H1 (cell line): ENCODE measurements at regions not wholly inside any gene's neighbourhood (a gene's known extent, or its start where the extent isn't known, plus 50 kb on each side); places are given as distances from the start of the nearest gene placed in this dataset.

ENCODE experiments used
- CTCF ChIA-PET: fragments of 300-600 bp; sonication (Branson Sonifier 250); formaldehyde crosslinking; loops from one replicate; lab custom pipeline; 2021; ENCODE audit not compliant: partially characterized antibody; lab: Charles Lee
- POLR2A ChIA-PET: fragments of 300-600 bp; sonication (Branson Sonifier 250); formaldehyde crosslinking; loops from one replicate; lab custom pipeline; 2021; ENCODE audit warnings: inconsistent platforms; ENCODE audit not compliant: partially characterized antibody; lab: Charles Lee
- DNase-seq, 2 experiments: peaks; one replicate each; pipeline versions ENCODE4 v3.0.0 to v3.0.0-alpha.2; 2010 to 2022; ENCODE audit warnings: low spot score in 2 of 2, low read depth in 1 of 2, mixed read lengths in 1 of 2
- FAIRE-seq: peaks from 2 replicates; lab custom pipeline; 2011; peaks lifted over from hg19 to GRCh38; lab: Jason Lieb, UNC
- H2AFZ ChIP-seq: 2 replicates; pipeline ENCODE4 v1.8.1; 2012; ENCODE audit warnings: low read length, inconsistent platforms
- H2AK5ac ChIP-seq: 2 replicates; pipeline ENCODE4 v1.6.1; 2013; ENCODE audit warnings: low read depth, low read length
- H2BK120ac ChIP-seq: replicated peaks from 2 replicates; pipeline ENCODE3; 2013; ENCODE audit warnings: low read depth, low read length, inconsistent platforms
- H2BK12ac ChIP-seq: 2 replicates; pipeline ENCODE4 v1.6.1; 2013; ENCODE audit warnings: low read depth, low read length
- H2BK15ac ChIP-seq: 2 replicates; pipeline ENCODE4 v1.6.1; 2013; ENCODE audit warnings: low read length
- H2BK20ac ChIP-seq: 2 replicates; pipeline ENCODE4 v1.6.1; 2013; ENCODE audit warnings: low read length
- H2BK5ac ChIP-seq: 2 replicates; pipeline ENCODE4 v1.6.1; 2013; ENCODE audit warnings: low read depth, low read length
- H3K14ac ChIP-seq: 2 replicates; pipeline ENCODE4 v1.6.1; 2013; ENCODE audit warnings: inconsistent platforms; ENCODE audit not compliant: insufficient read length
- H3K18ac ChIP-seq: 2 replicates; pipeline ENCODE4 v1.6.1; 2013; ENCODE audit warnings: low read length; ENCODE audit errors: extremely low read depth
- H3K23ac ChIP-seq: 2 replicates; pipeline ENCODE4 v1.6.1; 2013; ENCODE audit warnings: inconsistent platforms; ENCODE audit not compliant: insufficient read length
- H3K23me2 ChIP-seq: 2 replicates; pipeline ENCODE4 v1.6.1; 2013; ENCODE audit warnings: low read depth, low read length
- H3K27ac ChIP-seq: 2 replicates; pipeline ENCODE4 v1.6.1; 2011; ENCODE audit warnings: low read depth, low read length, inconsistent platforms
- H3K27me3 ChIP-seq, 4 experiments: replicated peaks in 1 of 4; 1 replicate in 1 of 4; 2 replicates in 3 of 4; pipeline versions ENCODE4 v1.6.1 to v1.8.1; 2011 to 2013; ENCODE audit warnings: low read length in 3 of 4, mild to moderate bottlenecking in 3 of 4, inconsistent platforms in 2 of 4, mixed read lengths in 2 of 4, moderate library complexity in 1 of 4; ENCODE audit not compliant: control insufficient read depth in 3 of 4, insufficient read depth in 3 of 4; ENCODE audit errors: extremely low read depth in 1 of 4
- H3K36me3 ChIP-seq, 4 experiments: 2 replicates each; pipeline versions ENCODE4 v1.6.1 to v1.8.1; 2011 to 2013; ENCODE audit warnings: mild to moderate bottlenecking in 4 of 4, low read length in 3 of 4, moderate library complexity in 2 of 4, control low read depth in 1 of 4, inconsistent platforms in 1 of 4; ENCODE audit not compliant: insufficient read depth in 4 of 4, control insufficient read depth in 2 of 4
- H3K4ac ChIP-seq: replicated peaks from 2 replicates; pipeline ENCODE3; 2013; ENCODE audit warnings: low read length, low read depth, mixed read lengths, inconsistent platforms; ENCODE audit not compliant: insufficient read length
- H3K4me1 ChIP-seq, 4 experiments: replicated peaks in 1 of 4; 1 replicate in 1 of 4; 2 replicates in 3 of 4; pipeline versions ENCODE4 v1.6.1 to v1.8.1; 2011 to 2013; ENCODE audit warnings: low read length in 3 of 4, inconsistent platforms in 2 of 4, mixed read lengths in 1 of 4; ENCODE audit not compliant: insufficient read depth in 4 of 4, control insufficient read depth in 3 of 4
- H3K4me2 ChIP-seq, 2 experiments: 2 replicates each; pipeline versions ENCODE4 v1.6.1 to v1.8.1; 2011 to 2013; ENCODE audit warnings: low read depth in 2 of 2, low read length in 2 of 2, control low read depth in 1 of 2, inconsistent platforms in 1 of 2, mild to moderate bottlenecking in 1 of 2; ENCODE audit not compliant: insufficient read depth in 1 of 2
- H3K4me3 ChIP-seq, 4 experiments: fragments of 200-600, 300-600 bp in 1 of 4; sonication (generic), shearing (Covaris generic), sonication (Bioruptor Twin) in 1 of 4; 2 replicates each; pipeline versions ENCODE4 v1.5.1 to v1.8.1; 2011 to 2016; ENCODE audit warnings: low read length in 4 of 4, low read depth in 3 of 4, control low read depth in 2 of 4, inconsistent platforms in 2 of 4, mild to moderate bottlenecking in 2 of 4, mixed read lengths in 1 of 4, moderate library complexity in 1 of 4; ENCODE audit not compliant: insufficient read depth in 2 of 4; ENCODE audit errors: extremely low read depth in 1 of 4
- H3K56ac ChIP-seq: replicated peaks from 2 replicates; pipeline ENCODE3; 2013; ENCODE audit warnings: low read depth, mild to moderate bottlenecking, mixed read lengths, low read length, inconsistent platforms; ENCODE audit not compliant: insufficient read length
- H3K79me1 ChIP-seq: 2 replicates; pipeline ENCODE4 v1.6.1; 2013; ENCODE audit warnings: low read depth, low read length, control low read depth
- H3K79me2 ChIP-seq, 2 experiments: 2 replicates each; pipeline versions ENCODE4 v1.6.1 to v1.8.1; 2012 to 2013; ENCODE audit warnings: low read length in 2 of 2, mild to moderate bottlenecking in 2 of 2, inconsistent platforms in 1 of 2; ENCODE audit not compliant: insufficient read depth in 2 of 2, control insufficient read depth in 1 of 2
- H3K9ac ChIP-seq, 4 experiments: replicated peaks in 1 of 4; 1 replicate in 1 of 4; 2 replicates in 3 of 4; pipeline versions ENCODE4 v1.6.1 to v1.8.1; 2011 to 2013; ENCODE audit warnings: low read depth in 3 of 4, low read length in 3 of 4, control low read depth in 2 of 4, mild to moderate bottlenecking in 2 of 4, moderate library complexity in 2 of 4, inconsistent platforms in 1 of 4; ENCODE audit errors: extremely low read depth in 1 of 4
- H3K9me3 ChIP-seq, 2 experiments: 2 replicates each; pipeline versions ENCODE4 v1.6.1 to v1.8.1; 2012 to 2013; ENCODE audit warnings: mild to moderate bottlenecking in 2 of 2, moderate library complexity in 2 of 2, control low read depth in 1 of 2, inconsistent platforms in 1 of 2, low read depth in 1 of 2, low read length in 1 of 2, mixed read lengths in 1 of 2; ENCODE audit not compliant: insufficient read depth in 2 of 2
- H4K20me1 ChIP-seq, 2 experiments: replicated peaks in 1 of 2; 2 replicates each; pipeline versions ENCODE3 to v1.8.1; 2011 to 2013; ENCODE audit warnings: inconsistent platforms in 2 of 2, low read length in 2 of 2, mild to moderate bottlenecking in 1 of 2; ENCODE audit not compliant: insufficient read depth in 2 of 2, control insufficient read depth in 1 of 2
- H4K5ac ChIP-seq: 2 replicates; pipeline ENCODE4 v1.6.1; 2013; ENCODE audit warnings: low read length, low read depth, mixed read lengths, inconsistent platforms; ENCODE audit not compliant: insufficient read length
- H4K8ac ChIP-seq: 2 replicates; pipeline ENCODE4 v1.8.0; 2013; ENCODE audit warnings: mild to moderate bottlenecking, moderate library complexity, low read length, inconsistent platforms; ENCODE audit not compliant: insufficient read depth; ENCODE audit errors: extremely low read depth
- H4K91ac ChIP-seq: replicated peaks from 2 replicates; pipeline ENCODE3; 2013; ENCODE audit warnings: low read length, mixed read lengths, inconsistent platforms; ENCODE audit not compliant: insufficient read length
- ATF2 ChIP-seq: IDR thresholded peaks from 2 replicates; pipeline ENCODE4 v1.6.1; 2012; ENCODE audit warnings: low read length, inconsistent platforms
- E2F6 ChIP-seq: IDR thresholded peaks from 2 replicates; pipeline ENCODE4 v1.6.1; 2012; ENCODE audit warnings: inconsistent platforms
- EP300 ChIP-seq, 2 experiments: IDR thresholded peaks; 1 replicate in 1 of 2; 2 replicates in 1 of 2; pipeline ENCODE4 v1.6.1; 2011 to 2012; ENCODE audit warnings: low read depth in 2 of 2, low read length in 2 of 2, mild to moderate bottlenecking in 2 of 2, borderline replicate concordance in 1 of 2, inconsistent platforms in 1 of 2, moderate library complexity in 1 of 2
- GABPA ChIP-seq: IDR thresholded peaks from 2 replicates; pipeline ENCODE4 v1.6.1; 2011; ENCODE audit warnings: mild to moderate bottlenecking, low read length, moderate library complexity, borderline replicate concordance; ENCODE audit not compliant: insufficient read depth
- GTF2F1 ChIP-seq: IDR thresholded peaks from 2 replicates; pipeline ENCODE4 v1.6.1; 2012; ENCODE audit warnings: low read depth, low read length, improper control_type of control experiment, borderline replicate concordance
- PHF8 ChIP-seq: fragments of 200-600 bp; sonication (generic); conservative IDR thresholded peaks from 2 replicates; pipeline ENCODE4 v1.7.1; 2012; ENCODE audit warnings: low read depth, mild to moderate bottlenecking, inconsistent platforms, low read length, moderate library complexity
- POLR2A ChIP-seq, 2 experiments: IDR thresholded peaks; 1 replicate in 1 of 2; 2 replicates in 1 of 2; pipeline ENCODE4 v1.6.1; 2011; ENCODE audit warnings: low read depth in 2 of 2, low read length in 2 of 2, mild to moderate bottlenecking in 2 of 2; ENCODE audit errors: control extremely low read depth in 1 of 2
- SIX5 ChIP-seq: IDR thresholded peaks from 2 replicates; pipeline ENCODE4 v1.6.1; 2011; ENCODE audit warnings: mild to moderate bottlenecking, low read depth, low read length
- SRF ChIP-seq: IDR thresholded peaks from 2 replicates; pipeline ENCODE4 v1.6.1; 2011; ENCODE audit warnings: mild to moderate bottlenecking, low read depth, low read length, moderate library complexity
- WGBS, 2 experiments: shearing (Covaris generic) in 1 of 2; methylation state at CpG; one replicate each; pipeline versions ENCODE4 v1.1.6 to v1.1.7; 2013 to 2015; ENCODE audit warnings: low lambda C conversion rate in 2 of 2, mixed read lengths in 2 of 2, inconsistent platforms in 1 of 2, low coverage in 1 of 2, missing lambda C conversion rate in 1 of 2; ENCODE audit not compliant: insufficient replicate concordance in 2 of 2, insufficient coverage in 1 of 2, insufficient read length in 1 of 2; ENCODE audit errors: extremely low coverage in 1 of 2, missing lambda C conversion rate in 1 of 2; 5-methylcytosine and 5-hydroxymethylcytosine counted together
- TF ChIP-seq, protein P1 (sequence below): IDR thresholded peaks from 2 replicates; pipeline ENCODE4 v1.6.1; 2011; ENCODE audit warnings: low read length, improper control_type of control experiment

DNA sequence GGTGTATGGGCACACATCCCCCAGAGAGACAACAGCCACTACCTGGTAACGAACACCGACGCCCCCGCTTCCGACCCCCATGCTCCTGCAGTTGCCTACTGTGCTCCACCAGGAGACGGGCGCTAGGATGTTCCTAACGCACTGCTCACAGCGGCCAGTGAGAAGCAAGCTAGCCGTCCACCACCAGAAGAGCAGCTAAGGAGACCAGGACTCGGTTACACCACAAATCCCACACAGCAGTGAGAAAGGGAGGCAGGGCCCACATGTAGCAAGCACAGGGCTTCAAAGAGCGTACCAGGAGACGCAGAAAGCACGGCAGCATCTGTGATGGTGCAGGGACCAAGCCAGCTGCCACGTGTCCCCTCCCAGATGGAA is 117.0 kb downstream of the NCOR2 start:
- H4K91ac ChIP-seq = no peak overlapping the region
- H3K9me3 ChIP-seq = no peaks in the 10 kb centered on the region
- H4K20me1 ChIP-seq = peaks cover 5 to 17% of the 10 kb centered on the region in 2 experiments
- H4K8ac ChIP-seq = no peak overlapping the region; the same call in 1 of the 2 replicates
- H2BK12ac ChIP-seq = no peak overlapping the region
- H3K79me1 ChIP-seq = peaks cover 11% of the 10 kb centered on the region
- H3K18ac ChIP-seq = no peak overlapping the region
- H3K23me2 ChIP-seq = no peaks in the 10 kb centered on the region
- no peak overlapping the region for H2BK120ac ChIP-seq
- H2AK5ac ChIP-seq = no peak overlapping the region
- H4K5ac ChIP-seq = no peak overlapping the region
- H3K79me2 ChIP-seq = peaks cover 0 to 3% of the 10 kb centered on the region in 2 experiments; a peak in 1 of 4 replicates
- FAIRE-seq (no peak), DNase-seq (no peak)
- no peak overlapping the region for H3K27ac ChIP-seq
- peaks cover 0 to 8% (median 0%) of the 10 kb centered on the region in 4 experiments; a peak in 2 of 7 replicates for H3K4me1 ChIP-seq
- H3K36me3 ChIP-seq = peaks cover 0 to 9% (median 2%) of the 10 kb centered on the region in 4 experiments; a peak in 5 of 8 replicates
- WGBS, 2 experiments = 86% methylated on average over 15 of the region's 15 CpGs; no CpG with 5 or more reads in 1 of the 2 experiments
- no peak overlapping the region for H3K4me3 ChIP-seq
- no peak overlapping the region for H3K23ac ChIP-seq
- TF ChIP-seq POLR2A (IDR thresholded peaks at IDR 0.05; ENCODE audit: control extremely low read depth in 1 of 2, low read depth in 2 of 2, low read length in 2 of 2) (no peak), GABPA (no peak), SIX5 (no peak), SRF (no peak), PHF8 (no peak), ATF2 (no peak), EP300 (IDR thresholded peaks at IDR 0.05; ENCODE audit: borderline replicate concordance in 1 of 2, low read depth in 2 of 2, low read length in 2 of 2) (no peak), GTF2F1 (no peak), E2F6 (no peak)
- TF ChIP-seq, protein P1, sequence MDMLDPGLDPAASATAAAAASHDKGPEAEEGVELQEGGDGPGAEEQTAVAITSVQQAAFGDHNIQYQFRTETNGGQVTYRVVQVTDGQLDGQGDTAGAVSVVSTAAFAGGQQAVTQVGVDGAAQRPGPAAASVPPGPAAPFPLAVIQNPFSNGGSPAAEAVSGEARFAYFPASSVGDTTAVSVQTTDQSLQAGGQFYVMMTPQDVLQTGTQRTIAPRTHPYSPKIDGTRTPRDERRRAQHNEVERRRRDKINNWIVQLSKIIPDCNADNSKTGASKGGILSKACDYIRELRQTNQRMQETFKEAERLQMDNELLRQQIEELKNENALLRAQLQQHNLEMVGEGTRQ = no peak
- H3K4me2 ChIP-seq = no peak overlapping the region
- no peak overlapping the region for H3K14ac ChIP-seq
- ChIA-PET POLR2A (no interaction called here), CTCF (interaction anchor here (0.6 to 1.4 kb wide), 7 partner anchors 8 to 301 kb away, joined by 3 to 7 read pairs (median 3); no protein-coding TSS in a partner anchor)
- H2BK15ac ChIP-seq = no peak overlapping the region
- H2BK5ac ChIP-seq = no peak overlapping the region
- H3K56ac ChIP-seq = no peak overlapping the region
- H3K9ac ChIP-seq = no peak overlapping the region
- no peaks in the 10 kb centered on the region for H3K27me3 ChIP-seq
- H2BK20ac ChIP-seq = no peak overlapping the region
- H2AFZ ChIP-seq = no peak overlapping the region
- no peak overlapping the region for H3K4ac ChIP-seq
